IPS-NIHi7 (cell line): ENCODE measurements at regions not wholly inside any gene's neighbourhood (a gene's known extent, or its start where the extent isn't known, plus 50 kb on each side); places are given as distances from the start of the nearest gene placed in this dataset.
A peak's percentile ranks its signal among the peaks of the same experiment; 100 is the strongest.
"Not testable (repeated sequence)": the region's sequence is repeated elsewhere in the genome, so short reads cannot be mapped to it uniquely, and the experiment has no call there.

ENCODE experiments used
- DNase-seq: peaks from one replicate; pipeline ENCODE4 v3.0.0; 2012; ENCODE audit warnings: mixed read lengths; ENCODE audit errors: extremely low spot score

DNA sequence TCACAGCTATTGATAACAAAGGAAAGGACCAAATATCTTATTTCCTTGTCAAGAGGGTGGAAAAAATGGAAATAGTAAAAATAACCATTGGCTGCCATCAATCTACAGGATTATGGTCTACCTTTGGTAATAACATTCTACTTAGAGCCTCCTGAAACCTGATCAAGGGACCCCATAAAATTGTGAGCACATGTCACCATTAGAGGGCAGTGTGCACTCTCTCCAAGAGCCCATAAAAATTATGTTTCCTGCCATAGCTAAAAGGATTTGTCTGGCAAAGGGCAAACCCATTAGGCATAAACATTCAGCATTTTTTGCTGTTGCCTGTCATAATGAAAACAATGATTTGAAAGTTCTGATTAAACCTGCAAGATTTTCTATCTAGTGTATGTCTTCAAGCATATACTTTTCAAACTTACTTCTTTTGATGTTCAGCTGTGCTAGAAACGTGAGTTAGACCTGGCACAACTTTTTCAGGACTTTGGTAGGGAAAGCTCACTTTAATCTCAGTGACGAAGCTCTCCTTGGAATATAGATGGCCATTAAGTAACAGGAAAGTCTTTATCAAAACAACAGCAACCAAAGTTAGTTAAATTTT, 120.7 kb upstream of the ZFP64 start:
- peak; percentile 56 for DNase-seq

DNA sequence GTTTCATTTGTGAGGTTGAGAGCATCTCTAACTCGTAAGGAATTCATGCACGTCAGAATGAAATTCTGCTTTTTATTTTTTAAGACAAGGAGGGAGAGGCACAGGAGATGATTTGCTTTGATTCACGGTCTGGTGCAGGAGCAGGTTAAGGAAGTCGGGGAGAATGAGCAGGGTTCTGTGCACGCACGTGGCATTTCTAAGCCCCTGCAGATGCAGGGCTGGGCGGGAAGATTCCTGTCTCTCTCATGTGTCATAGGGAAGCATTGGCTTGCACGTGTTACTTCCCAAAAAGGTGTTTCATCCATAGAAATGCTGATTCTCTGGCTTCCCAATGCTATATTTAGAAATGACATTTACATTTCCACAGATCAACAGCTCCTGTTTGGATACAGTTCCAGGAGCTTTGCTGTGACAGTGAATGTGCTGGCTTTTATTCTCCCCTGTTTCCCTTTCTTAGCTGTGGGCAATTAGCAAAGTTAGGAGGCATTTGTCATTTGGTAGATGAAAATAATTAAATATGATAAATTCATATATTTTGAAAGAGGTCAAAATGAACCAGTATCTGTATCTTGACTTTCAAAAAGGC, 119.7 kb upstream of the ZFP64 start:
- no peak for DNase-seq

- no peak for DNase-seq
Measured at GRCh38 chr20:52309181-52309580, 117.6 kb upstream of the ZFP64 start.

GRCh38 chr20:52306477-52306876, 114.9 kb upstream of the ZFP64 start:
- DNase-seq = no peak

DNA sequence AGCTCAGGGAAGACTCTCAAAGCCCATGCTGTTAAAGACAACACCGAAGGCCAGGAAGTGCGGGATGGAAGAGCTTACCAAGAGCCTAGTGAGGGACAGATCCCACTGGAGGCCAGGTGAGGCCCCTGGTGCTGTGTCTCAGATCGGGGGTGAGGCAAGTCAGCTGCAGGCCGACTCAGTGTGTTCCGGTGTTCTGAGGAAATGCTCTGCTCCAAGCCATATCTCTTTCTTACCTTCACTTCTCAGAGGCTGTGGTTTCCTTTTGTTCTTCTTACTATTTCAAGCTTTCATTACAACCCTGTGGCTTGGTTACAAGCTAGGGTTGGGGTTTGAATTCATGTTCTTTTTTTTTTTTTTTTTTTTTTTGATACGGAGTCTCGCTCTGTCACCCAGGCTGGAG, 114.3 kb upstream of the ZFP64 start:
- DNase-seq = no peak

- no peak for DNase-seq
Measured at GRCh38 chr20:52305024-52305645, 113.6 kb upstream of the ZFP64 start.

- DNase-seq = no peak
Measured at GRCh38 chr20:52303281-52303950, 111.8 kb upstream of the ZFP64 start.

- no peak for DNase-seq
Measured at GRCh38 chr20:52302736-52303135, 111.2 kb upstream of the ZFP64 start.

DNA sequence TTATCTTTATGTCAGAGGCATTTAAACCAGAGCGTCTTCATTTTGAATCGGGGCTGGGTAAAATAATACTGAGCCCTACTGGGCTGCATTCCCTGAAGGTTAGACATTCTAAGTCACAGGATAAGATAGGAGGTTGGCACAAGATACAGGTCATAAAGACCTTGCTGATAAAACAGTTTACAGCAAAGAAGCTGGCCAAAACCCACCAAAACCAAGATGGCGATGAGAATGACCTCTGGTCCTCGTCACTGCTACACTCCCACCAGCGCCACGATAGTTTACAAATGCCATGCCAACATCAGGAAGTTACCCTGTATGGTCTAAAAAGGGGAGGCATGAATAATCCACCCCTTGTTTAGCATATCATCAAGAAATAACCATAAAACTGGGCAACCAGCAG, 110.5 kb upstream of the ZFP64 start:
- not testable (repeated sequence) for DNase-seq

DNA sequence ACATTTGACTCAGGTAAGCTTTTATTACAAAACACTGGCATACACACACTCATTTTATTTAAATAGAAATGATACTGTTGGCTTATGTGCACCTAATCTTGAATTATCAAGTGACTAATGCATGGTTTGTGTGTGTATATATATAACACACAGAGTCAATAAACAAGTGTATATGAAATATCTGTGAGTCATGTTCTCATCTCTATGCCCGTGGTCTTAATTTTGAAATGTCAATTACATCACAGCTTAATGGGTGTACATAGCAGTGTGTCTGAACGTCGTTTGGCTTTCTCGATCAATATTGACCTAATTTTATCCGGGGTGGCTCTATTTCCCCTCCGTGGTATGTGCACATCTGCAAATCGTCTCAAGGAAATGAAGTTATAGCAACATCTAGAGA, 104.0 kb upstream of the ZFP64 start:
- no peak for DNase-seq

DNA sequence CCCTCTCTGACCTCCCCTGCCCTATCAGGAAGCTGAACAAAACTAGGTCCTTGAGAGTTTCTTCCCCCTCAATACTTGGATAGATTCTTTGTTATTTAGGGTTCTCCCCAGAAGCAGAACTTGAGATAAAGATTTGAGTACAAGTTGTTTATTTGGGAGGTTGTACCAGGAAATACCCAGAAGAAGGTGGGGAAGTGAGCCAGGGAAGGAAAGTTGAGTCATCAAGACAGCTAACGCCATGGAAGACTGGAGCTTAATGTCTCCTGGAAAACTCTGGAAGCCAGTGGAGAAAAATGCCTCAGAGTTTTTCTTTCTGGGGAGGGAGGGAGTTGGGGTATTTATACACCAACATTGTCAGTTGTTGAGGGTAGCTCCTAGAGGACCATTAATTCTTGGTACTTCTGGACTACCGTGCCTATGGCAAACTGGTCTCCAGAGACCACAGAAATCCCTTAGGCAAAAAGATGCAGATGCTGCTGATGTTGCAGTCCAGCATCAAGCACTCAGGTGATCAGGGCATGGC, 102.6 kb upstream of the ZFP64 start:
- DNase-seq = no peak

DNA sequence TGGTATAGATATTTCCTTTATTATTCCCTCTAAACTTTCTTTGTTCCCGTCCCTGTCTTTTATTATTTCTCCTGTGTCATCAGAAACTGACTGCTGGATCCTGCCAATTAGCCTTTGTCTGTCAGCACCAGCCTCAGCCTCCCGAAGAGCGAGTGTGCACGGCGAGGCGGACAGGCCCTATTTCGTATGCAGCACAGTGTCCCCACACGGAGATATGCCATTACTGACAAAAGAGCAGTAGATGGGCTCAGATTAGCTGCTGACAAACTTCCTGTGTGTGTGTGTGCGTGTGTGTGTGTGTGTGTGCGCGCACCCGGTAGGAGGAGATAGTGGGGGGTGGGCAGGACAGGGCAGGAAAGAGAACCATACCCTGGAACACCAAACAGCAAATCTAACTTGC, 99.5 kb upstream of the ZFP64 start:
- DNase-seq = no peak

DNA sequence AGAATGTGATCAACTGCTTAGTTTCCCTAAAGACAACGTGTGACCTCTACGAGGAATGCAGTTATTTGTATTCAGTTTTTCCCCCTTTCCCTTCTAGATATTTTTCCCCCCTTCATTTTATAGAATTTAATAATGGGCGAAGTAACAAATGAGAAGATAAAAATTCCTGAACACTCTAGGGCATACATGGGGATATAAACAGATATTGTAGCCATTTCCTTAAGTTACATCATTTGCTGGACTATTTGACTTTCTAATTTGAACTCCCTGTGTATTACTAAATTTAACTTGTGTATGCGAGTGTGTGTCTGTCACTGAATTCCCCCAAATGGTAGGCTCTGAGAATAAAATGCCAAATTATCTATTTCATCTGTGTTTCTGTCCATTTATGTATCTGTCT, 99.0 kb upstream of the ZFP64 start:
- no peak for DNase-seq

- no peak for DNase-seq
Measured at GRCh38 chr20:52289956-52290565, 98.5 kb upstream of the ZFP64 start.

- DNase-seq = no peak
Measured at GRCh38 chr20:52280407-52280806, 88.8 kb upstream of the ZFP64 start.

GRCh38 chr20:52279706-52280105, 88.1 kb upstream of the ZFP64 start:
- no peak for DNase-seq

GRCh38 chr20:52275181-52275691, 83.7 kb upstream of the ZFP64 start:
- no peak for DNase-seq

GRCh38 chr20:52270696-52271095, 79.1 kb upstream of the ZFP64 start:
- DNase-seq = no peak

GRCh38 chr20:52270001-52270606, 78.5 kb upstream of the ZFP64 start:
- DNase-seq = no peak

- no peak for DNase-seq
Measured at GRCh38 chr20:52269321-52269720, 77.7 kb upstream of the ZFP64 start.

DNA sequence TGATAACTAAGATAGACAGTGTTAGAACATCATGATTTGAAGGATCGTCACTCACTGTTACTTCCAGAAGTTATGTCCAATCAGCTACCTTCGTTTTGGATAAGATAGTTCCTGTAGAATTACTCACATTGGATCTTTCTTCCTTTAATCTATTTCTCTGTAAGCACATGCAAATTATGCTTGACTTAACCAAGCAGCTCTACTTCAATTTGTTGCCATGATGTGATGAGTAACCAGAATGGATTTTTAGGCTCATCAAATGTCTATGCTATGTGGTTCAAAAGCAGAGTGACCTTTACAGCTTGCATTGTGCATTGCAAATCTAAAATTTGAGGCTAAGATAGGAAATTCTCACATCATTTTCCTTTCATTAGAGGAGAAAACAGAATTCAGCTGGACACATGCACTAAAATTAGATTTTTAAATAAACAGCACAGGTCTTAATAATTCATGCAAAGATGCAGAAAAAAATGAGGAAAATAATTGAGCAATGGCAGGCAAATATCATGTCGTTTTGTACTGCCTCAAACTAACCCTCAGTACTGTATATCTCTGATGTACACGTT, 76.7 kb upstream of the ZFP64 start:
- no peak for DNase-seq
